A673 (cell line): ENCODE measurements at regions not wholly inside any gene's neighbourhood (a gene's known extent, or its start where the extent isn't known, plus 50 kb on each side); places are given as distances from the start of the nearest gene placed in this dataset.
"Not testable (repeated sequence)": the region's sequence is repeated elsewhere in the genome, so short reads cannot be mapped to it uniquely, and the experiment has no call there.

Source experiments
- BruUV-seq: library from RNA; stranded (reverse); fragments of 400-500 nt; replicated peaks from 2 replicates; lab custom pipeline; 2021; lab: Mats Ljungman, UMichigan
- CTCF ChIA-PET: fragments of 300-600 bp; sonication (Branson Sonifier 250); formaldehyde crosslinking; loops from one replicate; lab custom pipeline; 2022; ENCODE audit warnings: antibody characterized with exemption; lab: Charles Lee
- POLR2A ChIA-PET: fragments of 300-600 bp; sonication (Branson Sonifier 250); formaldehyde crosslinking; loops from one replicate; lab custom pipeline; 2022; ENCODE audit warnings: antibody characterized with exemption; ENCODE audit not compliant: low non-redundant PET; lab: Charles Lee
- DNase-seq: peaks from one replicate; pipeline ENCODE4 v3.0.0-alpha.2; 2015; ENCODE audit warnings: low spot score
- H3K27ac ChIP-seq: fragments of 200-600 bp; sonication (generic); 2 replicates; pipeline ENCODE4 v1.5.1; 2016; ENCODE audit warnings: mixed run types, low read depth, mild to moderate bottlenecking, mixed read lengths, antibody characterized with exemption, low read length; ENCODE audit not compliant: poor library complexity, severe bottlenecking
- H3K27me3 ChIP-seq: fragments of 200-600 bp; sonication (generic); replicated peaks from 2 replicates; pipeline ENCODE4 v1.6.1; 2017; ENCODE audit warnings: mixed run types, low read depth, mild to moderate bottlenecking, mixed read lengths, antibody characterized with exemption, low read length; ENCODE audit not compliant: insufficient read depth, poor library complexity
- H3K36me3 ChIP-seq: fragments of 200-600 bp; sonication (generic); 2 replicates; pipeline ENCODE4 v1.6.1; 2016; ENCODE audit warnings: mixed run types, mild to moderate bottlenecking, mixed read lengths, antibody characterized with exemption, low read length; ENCODE audit not compliant: insufficient read depth, poor library complexity, severe bottlenecking
- H3K4me1 ChIP-seq: fragments of 200-600 bp; sonication (generic); 2 replicates; pipeline ENCODE4 v1.6.1; 2017; ENCODE audit warnings: mixed run types, mild to moderate bottlenecking, mixed read lengths, antibody characterized with exemption, low read length; ENCODE audit not compliant: insufficient read depth, poor library complexity, severe bottlenecking
- H3K4me3 ChIP-seq: fragments of 200-600 bp; sonication (generic); 2 replicates; pipeline ENCODE4 v1.5.1; 2016; ENCODE audit warnings: low read depth, mixed run types, mild to moderate bottlenecking, mixed read lengths, low read length; ENCODE audit not compliant: poor library complexity, severe bottlenecking
- H3K9me3 ChIP-seq: fragments of 200-600 bp; sonication (generic); 2 replicates; pipeline ENCODE4 v1.6.1; 2016; ENCODE audit warnings: mixed run types, low read depth, mild to moderate bottlenecking, mixed read lengths, antibody characterized with exemption, low read length; ENCODE audit not compliant: poor library complexity, severe bottlenecking
- CTCF ChIP-seq: fragments of 300-800, 200-600 bp; sonication (generic); conservative IDR thresholded peaks from 2 replicates; pipeline ENCODE4 v1.5.1; 2017; ENCODE audit warnings: low read depth, mild to moderate bottlenecking, antibody characterized with exemption, low read length, moderate library complexity, mixed read lengths
- EZH2 ChIP-seq: fragments of 200-600 bp; sonication (generic); IDR thresholded peaks from 2 replicates; pipeline ENCODE4 v1.6.1; 2017; ENCODE audit warnings: borderline replicate concordance, low read depth, mild to moderate bottlenecking, mixed read lengths, antibody characterized with exemption, low read length; ENCODE audit not compliant: poor library complexity, severe bottlenecking
- intact Hi-C: fragments of 100-400 bp; cut with micrococcal nuclease; formaldehyde crosslinking; loops from one replicate; pipeline ENCODE4 v1.10.0; 2022; ENCODE audit not compliant: unreplicated experiment

- H3K4me3 ChIP-seq, result no peak overlapping the region
- DNase-seq, result no peak
- H3K27ac ChIP-seq, result no peak overlapping the region
- no peak for TF ChIP-seq EZH2
- no peak for TF ChIP-seq CTCF
- no peaks in the 10 kb centered on the region for H3K27me3 ChIP-seq
- no TSS peak for BruUV-seq
- no peaks in the 10 kb centered on the region for H3K4me1 ChIP-seq
- H3K36me3 ChIP-seq, result no peaks in the 10 kb centered on the region
- ChIA-PET POLR2A (no interaction called here), CTCF (no interaction called here)
- intact Hi-C loops, result no loop called here
- H3K9me3 ChIP-seq, result no peaks in the 10 kb centered on the region
These were observed 68.4 kb upstream of the BMP2K start for GRCh38 chr4:78707793-78708192.

DNA sequence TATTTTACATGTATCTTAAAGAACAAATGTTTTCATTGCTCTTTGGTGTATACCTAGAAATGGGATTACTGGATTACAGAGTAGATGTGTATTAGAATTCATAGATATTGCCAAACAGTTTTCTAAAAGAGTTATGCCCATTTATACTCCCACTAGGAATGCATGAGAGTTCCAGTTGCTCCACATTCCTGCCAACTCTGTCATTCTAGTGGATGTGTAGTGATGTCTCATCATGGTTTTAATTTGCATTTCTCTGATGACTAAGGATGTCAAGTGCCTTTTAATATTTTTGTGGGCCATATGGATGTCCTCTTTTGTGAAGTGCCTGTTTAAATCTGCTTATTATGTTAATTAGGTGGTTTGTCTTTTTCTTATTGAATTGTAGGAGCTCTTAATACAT is 65.6 kb upstream of the BMP2K start:
- BruUV-seq, result no TSS peak
- Histone ChIP-seq H3K4me3 (no peak overlapping the region), H3K27me3 (no peaks in the 10 kb centered on the region), H3K27ac (no peak overlapping the region), H3K9me3 (no peaks in the 10 kb centered on the region), H3K36me3 (no peaks in the 10 kb centered on the region), H3K4me1 (no peaks in the 10 kb centered on the region)
- ChIA-PET CTCF (no interaction called here), POLR2A (no interaction called here)
- no peak for TF ChIP-seq CTCF
- TF ChIP-seq EZH2, result no peak
- peak; percentile 22 for DNase-seq
- intact Hi-C loops, result no loop called here

DNA sequence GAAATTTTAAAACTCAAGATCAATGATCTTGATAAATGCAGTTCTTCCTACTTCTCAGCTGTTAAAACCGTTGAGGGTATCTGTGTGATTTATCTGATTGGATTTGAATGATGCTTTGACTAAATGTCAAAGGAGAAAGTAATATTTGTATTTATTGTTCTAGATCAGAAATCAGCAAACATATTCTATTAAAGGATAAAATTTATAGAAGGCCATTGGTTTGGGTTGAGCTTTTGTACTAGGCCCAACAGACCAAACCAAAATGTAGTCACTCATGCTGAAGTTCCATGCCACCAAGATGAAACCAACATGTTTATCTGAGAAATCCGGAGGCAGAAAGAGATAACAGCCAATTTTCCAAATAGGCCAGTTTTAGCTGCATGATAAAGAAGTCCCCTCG is 64.5 kb upstream of the BMP2K start:
- Histone ChIP-seq H3K4me1 (no peaks in the 10 kb centered on the region), H3K4me3 (no peak overlapping the region), H3K27ac (no peak overlapping the region), H3K9me3 (no peaks in the 10 kb centered on the region), H3K27me3 (no peaks in the 10 kb centered on the region), H3K36me3 (no peaks in the 10 kb centered on the region)
- DNase-seq, result no peak
- no peak for TF ChIP-seq EZH2
- intact Hi-C loops, result no loop called here
- CTCF ChIA-PET, result no interaction called here
- BruUV-seq, result no TSS peak
- POLR2A ChIA-PET, result no interaction called here

GRCh38 chr4:78714598-78714997 is 61.6 kb upstream of the BMP2K start:
- intact Hi-C loops, H3K9me3 ChIP-seq, H3K27me3 ChIP-seq, H3K4me3 ChIP-seq, H3K36me3 ChIP-seq, H3K4me1 ChIP-seq, DNase-seq, POLR2A ChIA-PET, BruUV-seq, H3K27ac ChIP-seq, CTCF ChIA-PET: not testable (repeated sequence)

GRCh38 chr4:78715372-78715771 is 60.8 kb upstream of the BMP2K start:
- CTCF ChIA-PET, intact Hi-C loops, H3K4me1 ChIP-seq, H3K4me3 ChIP-seq, BruUV-seq, H3K27me3 ChIP-seq, POLR2A ChIA-PET, H3K9me3 ChIP-seq, H3K27ac ChIP-seq, DNase-seq, H3K36me3 ChIP-seq: not testable (repeated sequence)

DNA sequence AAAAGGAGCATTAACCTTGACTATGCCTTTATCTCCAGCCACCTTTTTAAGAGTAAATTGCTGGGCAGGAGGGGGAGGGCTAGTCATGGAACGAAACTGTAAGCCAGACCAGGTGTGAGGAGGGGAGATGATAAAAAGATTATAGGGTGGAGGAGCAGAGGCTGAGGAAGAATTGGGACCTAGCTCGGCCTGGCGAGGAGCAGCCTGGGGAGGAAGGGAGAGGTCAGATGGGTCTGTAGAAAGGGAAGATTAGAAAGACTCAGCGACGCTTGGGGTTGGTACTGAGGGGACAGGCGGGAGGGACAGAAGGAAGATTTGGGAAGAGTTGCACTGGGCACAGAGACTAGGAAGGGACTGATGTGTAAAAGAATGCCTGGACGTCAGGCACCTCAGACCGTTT is 58.4 kb upstream of the BMP2K start:
- CTCF ChIA-PET, result not testable (repeated sequence)

More for the DNA sequence above, 58.4 kb upstream of the BMP2K start:
- H3K27me3 ChIP-seq, DNase-seq, H3K9me3 ChIP-seq, H3K36me3 ChIP-seq, intact Hi-C loops, H3K4me1 ChIP-seq, H3K27ac ChIP-seq, H3K4me3 ChIP-seq, POLR2A ChIA-PET, BruUV-seq: not testable (repeated sequence)
